Keratinocyte (primary cell): ENCODE measurements at regions not wholly inside any gene's neighbourhood (a gene's known extent, or its start where the extent isn't known, plus 50 kb on each side); places are given as distances from the start of the nearest gene placed in this dataset.

Experiments
- DNase-seq: peaks from one replicate; pipeline ENCODE4 v3.0.0-alpha.2; 2011; ENCODE audit warnings: low read depth, missing footprints, low spot score
- FAIRE-seq: peaks from 2 replicates; lab custom pipeline; 2011; peaks lifted over from hg19 to GRCh38; lab: Jason Lieb, UNC
- H2AFZ ChIP-seq: 2 replicates; pipeline ENCODE4 v1.6.0; 2012; ENCODE audit warnings: low read length, control low read depth, inconsistent platforms; ENCODE audit not compliant: control insufficient read depth
- H3K27ac ChIP-seq: 2 replicates; pipeline ENCODE4 v1.5.1; 2011; ENCODE audit warnings: low read length; ENCODE audit not compliant: control insufficient read depth, insufficient read depth
- H3K27me3 ChIP-seq: 3 replicates; pipeline ENCODE4 v1.6.0; 2011; ENCODE audit warnings: low read length; ENCODE audit not compliant: control insufficient read depth, insufficient read depth; ENCODE audit errors: extremely low read depth
- H3K36me3 ChIP-seq, 2 experiments: 2 replicates in 1 of 2; 3 replicates in 1 of 2; pipeline ENCODE4 v1.5.1; 2011; ENCODE audit warnings: low read length in 2 of 2, mild to moderate bottlenecking in 1 of 2; ENCODE audit not compliant: control insufficient read depth in 2 of 2, insufficient read depth in 2 of 2; ENCODE audit errors: extremely low read depth in 1 of 2
- H3K4me1 ChIP-seq: 3 replicates; pipeline ENCODE4 v1.5.1; 2011; ENCODE audit warnings: low read length; ENCODE audit not compliant: control insufficient read depth, insufficient read depth; ENCODE audit errors: extremely low read depth
- H3K4me2 ChIP-seq: 3 replicates; pipeline ENCODE4 v1.6.0; 2011; ENCODE audit warnings: low read depth, low read length; ENCODE audit not compliant: control insufficient read depth, insufficient read depth; ENCODE audit errors: extremely low read depth
- H3K4me3 ChIP-seq, 3 experiments: fragments of 200-600 bp in 1 of 3; sonication (generic) in 1 of 3; 2 replicates in 2 of 3; 3 replicates in 1 of 3; pipeline ENCODE4 v1.5.1; 2011 to 2016; ENCODE audit warnings: low read length in 3 of 3, mild to moderate bottlenecking in 3 of 3, control low read depth in 2 of 3, inconsistent platforms in 1 of 3, low read depth in 1 of 3, mixed read lengths in 1 of 3, mixed run types in 1 of 3, moderate library complexity in 1 of 3; ENCODE audit not compliant: control insufficient read depth in 2 of 3, insufficient read depth in 2 of 3; ENCODE audit errors: extremely low read depth in 1 of 3
- H3K79me2 ChIP-seq: 2 replicates; pipeline ENCODE4 v1.6.0; 2012; ENCODE audit warnings: low read length; ENCODE audit not compliant: control insufficient read depth, insufficient read depth
- H3K9ac ChIP-seq: 3 replicates; pipeline ENCODE4 v1.6.0; 2011; ENCODE audit warnings: low read length; ENCODE audit not compliant: control insufficient read depth, insufficient read depth; ENCODE audit errors: extremely low read depth
- H3K9me1 ChIP-seq: 3 replicates; pipeline ENCODE4 v1.6.0; 2011; ENCODE audit warnings: low read length; ENCODE audit not compliant: control insufficient read depth, insufficient read depth; ENCODE audit errors: extremely low read depth
- H3K9me3 ChIP-seq: 2 replicates; pipeline ENCODE4 v1.5.1; 2012; ENCODE audit warnings: low read depth, low read length; ENCODE audit not compliant: control insufficient read depth
- H4K20me1 ChIP-seq: 3 replicates; pipeline ENCODE4 v1.6.0; 2011; ENCODE audit warnings: low read length; ENCODE audit not compliant: control insufficient read depth, insufficient read depth; ENCODE audit errors: extremely low read depth
- CTCF ChIP-seq, 3 experiments: IDR thresholded peaks in 1 of 3; conservative IDR thresholded peaks in 1 of 3; optimal IDR thresholded peaks in 1 of 3; 2 replicates in 2 of 3; 3 replicates in 1 of 3; pipeline versions ENCODE3 to v1.5.1; 2011; ENCODE audit warnings: low read length in 3 of 3, mild to moderate bottlenecking in 3 of 3, moderate library complexity in 2 of 3, control low read depth in 1 of 3, inconsistent platforms in 1 of 3; ENCODE audit not compliant: insufficient read depth in 2 of 3; ENCODE audit errors: extremely low read depth in 1 of 3
- EZH2 ChIP-seq: IDR thresholded peaks from one replicate; pipeline ENCODE4 v1.6.1; 2012; ENCODE audit warnings: inconsistent platforms, mild to moderate bottlenecking, low read length, moderate library complexity
- dilution Hi-C: fragments of 300-500 bp; cut with MboI; formaldehyde crosslinking; loops from one replicate; pipeline ENCODE4 v1.7.0; 2020; ENCODE audit warnings: low sequenced_read_pairs; ENCODE audit not compliant: extremely low pct_ligation_motif_present

DNA sequence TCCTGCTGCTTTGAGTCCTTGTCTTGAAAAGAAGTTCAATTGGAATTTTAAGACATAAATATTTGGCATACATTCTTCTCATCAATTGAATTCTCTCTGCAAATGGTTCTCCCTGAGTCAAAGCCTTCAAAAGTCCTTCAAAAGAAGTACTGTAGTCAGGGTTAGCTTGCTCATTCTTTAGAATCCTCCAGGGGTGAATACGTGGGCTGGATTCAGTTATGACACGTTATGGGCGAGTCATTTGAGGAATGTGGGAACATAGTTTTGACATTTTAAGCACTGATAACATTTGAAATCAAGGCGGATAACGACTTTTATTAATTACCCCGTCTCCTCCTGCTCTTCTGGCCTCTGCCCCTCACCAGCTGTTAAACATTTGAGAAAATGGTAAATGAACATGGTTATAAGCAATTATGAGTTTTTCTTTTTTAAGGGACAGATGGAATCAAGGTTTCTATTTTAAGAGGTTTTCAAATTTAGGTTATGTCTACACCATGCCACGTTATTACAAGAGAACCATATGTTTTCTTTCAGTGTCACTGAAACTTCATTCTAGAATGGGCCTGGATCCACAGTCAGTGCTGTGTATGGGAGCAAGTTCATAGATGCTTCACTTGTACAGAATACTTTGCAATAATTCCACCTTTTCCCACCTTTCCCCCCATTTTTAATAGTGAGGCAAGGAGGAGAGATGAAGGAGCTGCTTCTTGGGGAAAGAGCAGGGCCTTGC lies 273.1 kb downstream of the TSN start:
- no peak for FAIRE-seq
- Histone ChIP-seq H3K27ac (no peak overlapping the region), H3K79me2 (no peaks in the 10 kb centered on the region), H4K20me1 (no peaks in the 10 kb centered on the region), H3K4me3 (no peak overlapping the region), H3K4me1 (peaks cover 14% of the 10 kb centered on the region), H3K9ac (no peak overlapping the region), H3K27me3 (no peaks in the 10 kb centered on the region), H3K9me1 (no peaks in the 10 kb centered on the region), H3K36me3 (no peaks in the 10 kb centered on the region), H3K4me2 (no peak overlapping the region), H2AFZ (no peak overlapping the region), H3K9me3 (no peaks in the 10 kb centered on the region)
- no peak for DNase-seq
- TF ChIP-seq CTCF (optimal IDR thresholded peaks at IDR 0.05 in 1 of 3, IDR thresholded peaks at IDR 0.05 in 1 of 3, conservative IDR thresholded peaks at IDR 0.05 in 1 of 3; ENCODE audit: extremely low read depth in 1 of 3, insufficient read depth in 2 of 3, low read length in 3 of 3) (no peak), EZH2 (no peak)
- dilution Hi-C loops, result no loop called here

- Histone ChIP-seq H3K79me2 (no peaks in the 10 kb centered on the region), H3K36me3 (no peaks in the 10 kb centered on the region), H3K4me3 (no peak overlapping the region), H3K9me1 (no peaks in the 10 kb centered on the region), H3K4me1 (peaks cover 14% of the 10 kb centered on the region), H3K9me3 (no peaks in the 10 kb centered on the region), H3K27ac (no peak overlapping the region), H4K20me1 (no peaks in the 10 kb centered on the region), H2AFZ (no peak overlapping the region), H3K9ac (no peak overlapping the region), H3K4me2 (no peak overlapping the region), H3K27me3 (no peaks in the 10 kb centered on the region)
- TF ChIP-seq CTCF (optimal IDR thresholded peaks at IDR 0.05 in 1 of 3, IDR thresholded peaks at IDR 0.05 in 1 of 3, conservative IDR thresholded peaks at IDR 0.05 in 1 of 3; ENCODE audit: extremely low read depth in 1 of 3, insufficient read depth in 2 of 3, low read length in 3 of 3) (no peak), EZH2 (no peak)
- no peak for FAIRE-seq
- DNase-seq, result no peak
- dilution Hi-C loops, result no loop called here
Observed at GRCh38 chr2:122029456-122029855, 274.0 kb downstream of the TSN start.
